ENCODE measurements at regions not wholly inside any gene's neighbourhood (a gene's known extent, or its start where the extent isn't known, plus 50 kb on each side); places are given as distances from the start of the nearest gene placed in this dataset.

GRCh38 chr9:90054810-90055209, 450.0 kb downstream of the GADD45G start:
- no peaks in the 10 kb centered on the region for H3K36me3 ChIP-seq
- ATAC-seq (ENCODE audit: low FRiP score in 2 of 2), result no peak
- no peaks in the 10 kb centered on the region for H3K9me3 ChIP-seq
- H3K27ac ChIP-seq, result no peak overlapping the region
- DNase-seq, result no peak
- H3K4me3 ChIP-seq, result no peak overlapping the region
- no peaks in the 10 kb centered on the region for H3K27me3 ChIP-seq
- no peaks in the 10 kb centered on the region for H3K4me1 ChIP-seq
- TF ChIP-seq POLR2A (IDR thresholded peaks at IDR 0.05) (no peak), POLR2AphosphoS5 (IDR thresholded peaks at IDR 0.05) (no peak), CTCF (IDR thresholded peaks at IDR 0.05) (no peak), EP300 (IDR thresholded peaks at IDR 0.05) (no peak)

GRCh38 chr9:90055226-90055625, 450.4 kb downstream of the GADD45G start:
- H3K4me1 ChIP-seq, result no peaks in the 10 kb centered on the region
- ATAC-seq (ENCODE audit: low FRiP score in 2 of 2) (no peak), DNase-seq (no peak)
- no peaks in the 10 kb centered on the region for H3K36me3 ChIP-seq
- no peaks in the 10 kb centered on the region for H3K9me3 ChIP-seq
- TF ChIP-seq CTCF (IDR thresholded peaks at IDR 0.05) (no peak), EP300 (IDR thresholded peaks at IDR 0.05) (no peak), POLR2A (IDR thresholded peaks at IDR 0.05) (no peak), POLR2AphosphoS5 (IDR thresholded peaks at IDR 0.05) (no peak)
- H3K27ac ChIP-seq, result no peak overlapping the region
- no peak overlapping the region for H3K4me3 ChIP-seq
- no peaks in the 10 kb centered on the region for H3K27me3 ChIP-seq
- 85 to 100% methylated on average over 1 to 3 of the region's 3 CpGs for whole genome bisulfite sequencing, 2 donors

GRCh38 chr9:90057361-90057760, 452.5 kb downstream of the GADD45G start:
- DNase-seq (no peak), ATAC-seq (ENCODE audit: low FRiP score in 2 of 2) (no peak)
- H3K9me3 ChIP-seq, result no peaks in the 10 kb centered on the region
- WGBS, 2 donors, result 91 to 96% methylated on average over 3 of the region's 3 CpGs
- H3K36me3 ChIP-seq, result no peaks in the 10 kb centered on the region
- H3K4me3 ChIP-seq, result no peak overlapping the region
- no peak overlapping the region for H3K27ac ChIP-seq
- H3K27me3 ChIP-seq, result no peaks in the 10 kb centered on the region
- no peaks in the 10 kb centered on the region for H3K4me1 ChIP-seq
- TF ChIP-seq CTCF (IDR thresholded peaks at IDR 0.05), result no peak
- TF ChIP-seq POLR2A (IDR thresholded peaks at IDR 0.05), result no peak
- TF ChIP-seq POLR2AphosphoS5 (IDR thresholded peaks at IDR 0.05), result no peak
- no peak for TF ChIP-seq EP300 (IDR thresholded peaks at IDR 0.05)

- TF ChIP-seq POLR2AphosphoS5 (IDR thresholded peaks at IDR 0.05) (no peak), CTCF (IDR thresholded peaks at IDR 0.05) (no peak), EP300 (IDR thresholded peaks at IDR 0.05) (no peak), POLR2A (IDR thresholded peaks at IDR 0.05) (no peak)
- no peak for ATAC-seq (ENCODE audit: low FRiP score in 2 of 2)
- WGBS, 2 donors, result 84 to 91% methylated on average over 6 of the region's 6 CpGs
Measured at GRCh38 chr9:90058182-90058763, 453.5 kb downstream of the GADD45G start.

GRCh38 chr9:90059436-90059835, 454.6 kb downstream of the GADD45G start:
- no peaks in the 10 kb centered on the region for H3K9me3 ChIP-seq
- H3K4me3 ChIP-seq, result no peak overlapping the region
- no peaks in the 10 kb centered on the region for H3K4me1 ChIP-seq
- H3K36me3 ChIP-seq, result no peaks in the 10 kb centered on the region
- no peaks in the 10 kb centered on the region for H3K27me3 ChIP-seq
- 88 to 98% methylated on average over 7 to 8 of the region's 8 CpGs for WGBS, 2 donors
- no peak for ATAC-seq (ENCODE audit: low FRiP score in 2 of 2)
- DNase-seq, result no peak
- TF ChIP-seq POLR2A (IDR thresholded peaks at IDR 0.05) (no peak), POLR2AphosphoS5 (IDR thresholded peaks at IDR 0.05) (no peak), EP300 (IDR thresholded peaks at IDR 0.05) (no peak), CTCF (IDR thresholded peaks at IDR 0.05) (no peak)
- no peak overlapping the region for H3K27ac ChIP-seq

More at GRCh38 chr9:90058182-90058763, 453.5 kb downstream of the GADD45G start:
- Histone ChIP-seq H3K4me1 (no peaks in the 10 kb centered on the region), H3K27me3 (no peaks in the 10 kb centered on the region), H3K27ac (no peak overlapping the region), H3K4me3 (no peak overlapping the region), H3K9me3 (no peaks in the 10 kb centered on the region), H3K36me3 (no peaks in the 10 kb centered on the region)
- DNase-seq, result no peak

All from upper lobe of left lung (tissue), 6 donors.